ENCODE measurements at regions not wholly inside any gene's neighbourhood (a gene's known extent, or its start where the extent isn't known, plus 50 kb on each side); places are given as distances from the start of the nearest gene placed in this dataset.

GRCh38 chr10:78815702-78816334 is 252.9 kb upstream of the ZMIZ1 start:
- DNase-seq (ENCODE audit: low read depth in 2 of 2), result no peak

- DNase-seq (ENCODE audit: low read depth in 2 of 2), result no peak
Observed at GRCh38 chr10:78817361-78817760, 251.4 kb upstream of the ZMIZ1 start.

GRCh38 chr10:78817804-78818203 is 251.0 kb upstream of the ZMIZ1 start:
- no peak for DNase-seq (ENCODE audit: low read depth in 2 of 2)

- DNase-seq (ENCODE audit: low read depth in 2 of 2), result no peak
Observed at GRCh38 chr10:78819361-78820006, 249.3 kb upstream of the ZMIZ1 start.

- no peak for DNase-seq (ENCODE audit: low read depth in 2 of 2)
Observed at GRCh38 chr10:78820007-78820362, 248.8 kb upstream of the ZMIZ1 start.

GRCh38 chr10:78821052-78821451 is 247.7 kb upstream of the ZMIZ1 start:
- no peak for DNase-seq (ENCODE audit: low read depth in 2 of 2)

GRCh38 chr10:78828647-78829539 is 239.9 kb upstream of the ZMIZ1 start:
- no peak for DNase-seq (ENCODE audit: low read depth in 2 of 2)

GRCh38 chr10:78829565-78829964 is 239.2 kb upstream of the ZMIZ1 start:
- DNase-seq (ENCODE audit: low read depth in 2 of 2), result no peak

- no peak for DNase-seq (ENCODE audit: low read depth in 2 of 2)
Observed at GRCh38 chr10:78830062-78830975, 238.4 kb upstream of the ZMIZ1 start.

- DNase-seq (ENCODE audit: low read depth in 2 of 2), result no peak
Observed at GRCh38 chr10:78830976-78831375, 237.8 kb upstream of the ZMIZ1 start.

GRCh38 chr10:78831461-78831860 is 237.3 kb upstream of the ZMIZ1 start:
- no peak for DNase-seq (ENCODE audit: low read depth in 2 of 2)

- DNase-seq (ENCODE audit: low read depth in 2 of 2), result no peak
Observed at GRCh38 chr10:78832281-78832680, 236.5 kb upstream of the ZMIZ1 start.

- no peak for DNase-seq (ENCODE audit: low read depth in 2 of 2)
Observed at GRCh38 chr10:78838141-78838657, 230.6 kb upstream of the ZMIZ1 start.

GRCh38 chr10:78843495-78843894 is 225.3 kb upstream of the ZMIZ1 start:
- DNase-seq (ENCODE audit: low read depth in 2 of 2), result no peak

- no peak for DNase-seq (ENCODE audit: low read depth in 2 of 2)
Observed at GRCh38 chr10:78844960-78845607, 223.7 kb upstream of the ZMIZ1 start.

- DNase-seq (ENCODE audit: low read depth in 2 of 2), result no peak
Observed at GRCh38 chr10:78846071-78846470, 222.7 kb upstream of the ZMIZ1 start.

- no peak for DNase-seq (ENCODE audit: low read depth in 2 of 2)
Observed at GRCh38 chr10:78846760-78847159, 222.0 kb upstream of the ZMIZ1 start.

- no peak for DNase-seq (ENCODE audit: low read depth in 2 of 2)
Observed at GRCh38 chr10:78847485-78847884, 221.3 kb upstream of the ZMIZ1 start.

GRCh38 chr10:78849115-78849514 is 219.7 kb upstream of the ZMIZ1 start:
- DNase-seq (ENCODE audit: low read depth in 2 of 2), result no peak

GRCh38 chr10:78849731-78850130 is 219.0 kb upstream of the ZMIZ1 start:
- DNase-seq (ENCODE audit: low read depth in 2 of 2), result no peak

Data from stimulated activated CD8-positive, alpha-beta memory T cell treated with anti-CD3 and anti-CD28 coated beads, Interleukin-7, amount 100 ng/mL, for 1 hour (primary cell).